ENCODE measurements at regions not wholly inside any gene's neighbourhood (a gene's known extent, or its start where the extent isn't known, plus 50 kb on each side); places are given as distances from the start of the nearest gene placed in this dataset.

DNA sequence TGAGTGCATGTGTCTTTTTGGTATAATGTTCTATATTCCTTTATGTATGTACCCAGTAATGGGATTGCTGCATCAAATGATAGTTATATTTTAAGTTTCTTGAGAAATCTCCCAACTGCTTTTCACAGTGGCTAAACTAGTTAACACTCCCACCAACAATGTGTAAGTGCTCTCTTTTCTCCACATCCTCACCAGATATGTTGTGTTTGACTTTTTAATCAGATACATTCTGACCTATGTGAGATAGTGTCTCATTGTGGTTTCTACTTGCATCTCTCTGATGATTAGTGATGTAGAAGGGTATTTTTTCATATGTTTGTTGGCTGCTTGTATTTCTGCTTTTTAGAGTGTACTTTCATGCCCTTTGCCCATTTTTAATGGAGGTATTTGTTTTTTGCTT, 62.8 kb upstream of the ALG10B start:
- no peak for TF ChIP-seq POLR2A (IDR thresholded peaks at IDR 0.05; ENCODE audit: low read depth, low read length)
- no peak for TF ChIP-seq POLR2AphosphoS5 (IDR thresholded peaks at IDR 0.05; ENCODE audit: low read depth, low read length)
- TF ChIP-seq POU2F2 (IDR thresholded peaks at IDR 0.05; ENCODE audit: low read depth, low read length) = no peak
- DNase-seq (ENCODE audit: insufficient read length, low spot score) (no peak), FAIRE-seq (no peak)

- TF ChIP-seq POLR2A (IDR thresholded peaks at IDR 0.05; ENCODE audit: low read depth, low read length) (no peak), POU2F2 (IDR thresholded peaks at IDR 0.05; ENCODE audit: low read depth, low read length) (no peak), TAF1 (IDR thresholded peaks at IDR 0.05; ENCODE audit: low read depth, low read length) (no peak)
- FAIRE-seq (no peak), DNase-seq (ENCODE audit: insufficient read length, low spot score) (no peak)
These were observed 58.2 kb upstream of the ALG10B start for GRCh38 chr12:38258411-38258810.

Data from GM12891 (cell line).